ENCODE measurements at regions not wholly inside any gene's neighbourhood (a gene's known extent, or its start where the extent isn't known, plus 50 kb on each side); places are given as distances from the start of the nearest gene placed in this dataset.

DNA sequence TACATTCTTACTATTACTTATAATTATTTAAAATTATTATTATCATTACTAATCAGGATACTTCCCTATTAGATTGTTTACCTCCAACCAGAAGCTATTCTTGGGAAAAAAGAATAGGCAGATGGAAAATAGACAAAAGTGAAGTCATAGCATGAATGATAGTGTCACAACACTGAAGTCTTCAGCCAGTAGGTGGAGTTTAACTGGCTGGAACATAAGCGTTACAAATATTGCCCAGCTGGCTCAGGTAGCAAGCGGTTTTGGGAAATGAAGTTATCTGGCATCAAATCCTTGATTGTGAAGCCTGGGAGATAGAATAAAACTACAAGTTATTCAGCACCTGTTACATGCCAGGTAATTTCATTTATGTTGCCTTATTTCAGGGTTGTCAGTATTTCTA, 762.9 kb downstream of the C12orf50 start:
- no peaks in the 10 kb centered on the region for H3K27me3 Mint-ChIP-seq
- no peaks in the 10 kb centered on the region for H3K4me1 Mint-ChIP-seq
- POLR2A ChIA-PET, result no interaction called here
- no peaks in the 10 kb centered on the region for H3K36me3 Mint-ChIP-seq (ENCODE audit: low read depth)
- TF ChIP-seq, protein P1, sequence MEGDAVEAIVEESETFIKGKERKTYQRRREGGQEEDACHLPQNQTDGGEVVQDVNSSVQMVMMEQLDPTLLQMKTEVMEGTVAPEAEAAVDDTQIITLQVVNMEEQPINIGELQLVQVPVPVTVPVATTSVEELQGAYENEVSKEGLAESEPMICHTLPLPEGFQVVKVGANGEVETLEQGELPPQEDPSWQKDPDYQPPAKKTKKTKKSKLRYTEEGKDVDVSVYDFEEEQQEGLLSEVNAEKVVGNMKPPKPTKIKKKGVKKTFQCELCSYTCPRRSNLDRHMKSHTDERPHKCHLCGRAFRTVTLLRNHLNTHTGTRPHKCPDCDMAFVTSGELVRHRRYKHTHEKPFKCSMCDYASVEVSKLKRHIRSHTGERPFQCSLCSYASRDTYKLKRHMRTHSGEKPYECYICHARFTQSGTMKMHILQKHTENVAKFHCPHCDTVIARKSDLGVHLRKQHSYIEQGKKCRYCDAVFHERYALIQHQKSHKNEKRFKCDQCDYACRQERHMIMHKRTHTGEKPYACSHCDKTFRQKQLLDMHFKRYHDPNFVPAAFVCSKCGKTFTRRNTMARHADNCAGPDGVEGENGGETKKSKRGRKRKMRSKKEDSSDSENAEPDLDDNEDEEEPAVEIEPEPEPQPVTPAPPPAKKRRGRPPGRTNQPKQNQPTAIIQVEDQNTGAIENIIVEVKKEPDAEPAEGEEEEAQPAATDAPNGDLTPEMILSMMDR (IDR thresholded peaks at IDR 0.05), result no peak
- CTCF ChIA-PET, result interaction anchor here (1.3 kb wide), 1 partner anchor 581 kb away, joined by 3 read pairs; no protein-coding TSS in a partner anchor
- H3K4me3 Mint-ChIP-seq, result no peak overlapping the region
- ATAC-seq (ENCODE audit: low read depth), result no peak
- H3K9me3 Mint-ChIP-seq, result no peaks in the 10 kb centered on the region
- intact Hi-C loops (cut with micrococcal nuclease), result no loop called here
- no peak overlapping the region for H3K27ac Mint-ChIP-seq
- DNase-seq, result no peak

DNA sequence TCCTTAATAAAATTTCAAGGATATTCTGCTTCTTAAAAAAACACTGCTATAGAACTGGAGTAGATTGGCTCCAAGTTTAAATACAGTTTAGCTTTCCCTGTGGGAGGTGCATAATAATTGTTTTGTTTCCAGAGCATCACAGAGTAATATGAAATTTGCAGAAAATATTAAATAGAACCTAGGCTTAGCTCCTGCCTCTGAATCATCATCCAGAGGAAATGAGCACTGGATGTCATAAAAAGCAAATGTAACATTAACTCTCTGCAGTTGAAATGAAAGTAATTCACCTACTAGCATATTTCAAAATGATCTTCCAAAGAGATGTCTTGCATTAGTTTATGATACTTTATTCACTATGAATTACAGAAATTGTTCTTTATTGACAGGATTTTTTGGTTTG, 769.8 kb downstream of the C12orf50 start:
- no peak for DNase-seq
- Mint-ChIP-seq H3K4me1 (no peaks in the 10 kb centered on the region), H3K36me3 (ENCODE audit: low read depth) (no peaks in the 10 kb centered on the region), H3K4me3 (no peak overlapping the region), H3K9me3 (no peaks in the 10 kb centered on the region), H3K27me3 (no peaks in the 10 kb centered on the region), H3K27ac (no peak overlapping the region)
- TF ChIP-seq, protein P1 (IDR thresholded peaks at IDR 0.05), result no peak
- ATAC-seq (ENCODE audit: low read depth), result no peak
- intact Hi-C loops (cut with micrococcal nuclease), result no loop called here
- ChIA-PET POLR2A (no interaction called here), CTCF (interaction anchor here (1.5 kb wide), 1 partner anchor 15 kb away, joined by 3 read pairs; no protein-coding TSS in a partner anchor)

- TF ChIP-seq, protein P1 (IDR thresholded peaks at IDR 0.05), result no peak
- ChIA-PET CTCF (no interaction called here), POLR2A (no interaction called here)
- Mint-ChIP-seq H3K27ac (no peak overlapping the region), H3K4me1 (no peaks in the 10 kb centered on the region), H3K4me3 (no peak overlapping the region), H3K36me3 (ENCODE audit: low read depth) (no peaks in the 10 kb centered on the region), H3K9me3 (peaks cover 7% of the 10 kb centered on the region), H3K27me3 (no peaks in the 10 kb centered on the region)
- ATAC-seq (ENCODE audit: low read depth), result no peak
- no peak for DNase-seq
- intact Hi-C loops (cut with micrococcal nuclease), result no loop called here
Observed at GRCh38 chr12:87254381-87255030, 774.7 kb downstream of the C12orf50 start.

- intact Hi-C loops (cut with micrococcal nuclease), result no loop called here
- peaks cover 7% of the 10 kb centered on the region for H3K9me3 Mint-ChIP-seq
- H3K27ac Mint-ChIP-seq, result no peak overlapping the region
- CTCF ChIA-PET, result no interaction called here
- TF ChIP-seq, protein P1 (IDR thresholded peaks at IDR 0.05), result no peak
- DNase-seq (no peak), ATAC-seq (ENCODE audit: low read depth) (no peak)
- H3K4me3 Mint-ChIP-seq, result no peak overlapping the region
- H3K4me1 Mint-ChIP-seq, result no peaks in the 10 kb centered on the region
- H3K36me3 Mint-ChIP-seq (ENCODE audit: low read depth), result no peaks in the 10 kb centered on the region
- no peaks in the 10 kb centered on the region for H3K27me3 Mint-ChIP-seq
- POLR2A ChIA-PET, result no interaction called here
Observed at GRCh38 chr12:87253157-87253556, 776.0 kb downstream of the C12orf50 start.

DNA sequence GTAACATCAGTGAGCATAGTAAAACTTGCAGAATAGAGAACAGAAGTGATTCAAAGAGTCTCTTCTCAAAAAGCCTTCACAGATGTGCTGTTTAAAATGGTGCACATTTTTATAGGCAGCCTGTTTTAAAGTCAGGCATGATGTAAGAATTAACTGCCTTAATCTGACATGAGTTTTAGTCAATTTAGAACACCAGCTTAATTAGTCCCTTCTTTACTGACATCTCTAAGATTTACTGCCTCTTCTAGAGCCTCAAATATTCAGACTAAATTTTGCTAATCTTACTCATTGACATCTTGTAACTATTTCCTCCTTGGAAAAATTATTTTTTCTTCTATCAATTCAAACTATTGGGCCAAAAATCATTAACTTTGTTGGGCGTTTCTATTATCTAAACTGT, 782.5 kb downstream of the C12orf50 start:
- intact Hi-C loops (cut with micrococcal nuclease), result no loop called here
- TF ChIP-seq, protein P1 (IDR thresholded peaks at IDR 0.05), result no peak
- H3K27ac Mint-ChIP-seq, result no peak overlapping the region
- H3K27me3 Mint-ChIP-seq, result no peaks in the 10 kb centered on the region
- ATAC-seq (ENCODE audit: low read depth) (no peak), DNase-seq (no peak)
- H3K4me3 Mint-ChIP-seq, result no peak overlapping the region
- CTCF ChIA-PET, result no interaction called here
- no peaks in the 10 kb centered on the region for H3K4me1 Mint-ChIP-seq
- H3K36me3 Mint-ChIP-seq (ENCODE audit: low read depth), result no peaks in the 10 kb centered on the region
- POLR2A ChIA-PET, result no interaction called here
- H3K9me3 Mint-ChIP-seq, result no peaks in the 10 kb centered on the region
